AG09309 (cell line): ENCODE measurements at regions not wholly inside any gene's neighbourhood (a gene's known extent, or its start where the extent isn't known, plus 50 kb on each side); places are given as distances from the start of the nearest gene placed in this dataset.

ENCODE experiments used
- DNase-seq: peaks from one replicate; pipeline ENCODE4 v3.0.0-alpha.2; 2010; ENCODE audit warnings: low read depth
- H3K4me3 ChIP-seq: 2 replicates; pipeline ENCODE4 v1.5.1; 2011; ENCODE audit warnings: mild to moderate bottlenecking, low read depth, low read length, moderate library complexity; ENCODE audit not compliant: control insufficient read depth
- CTCF ChIP-seq: IDR thresholded peaks from 2 replicates; pipeline ENCODE4 v1.5.1; 2011; ENCODE audit warnings: mild to moderate bottlenecking, low read depth, low read length, inconsistent platforms; ENCODE audit not compliant: insufficient read depth, control insufficient read depth; ENCODE audit errors: missing control alignments

DNA sequence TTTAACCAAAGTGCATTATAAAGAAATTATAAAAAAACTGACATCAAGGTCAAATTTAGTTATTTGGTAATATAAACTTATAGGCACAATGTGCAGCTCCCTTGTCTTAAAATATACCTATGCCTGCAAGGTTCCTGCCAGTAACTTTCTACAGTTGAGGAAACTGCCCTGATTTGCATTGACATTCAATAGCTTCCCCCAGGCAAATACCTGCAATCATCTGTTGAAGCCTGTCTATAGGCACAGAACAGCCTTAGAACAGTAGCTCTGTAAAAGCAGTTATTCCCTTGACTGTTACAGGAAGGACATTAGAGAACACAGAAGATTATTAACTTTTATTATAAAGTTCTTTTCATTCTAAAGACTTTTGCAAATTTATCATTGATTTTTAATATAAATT, 1239.5 kb downstream of the PCDH9 start:
- TF ChIP-seq CTCF: no peak
- no peak overlapping the region for H3K4me3 ChIP-seq
- DNase-seq: no peak

GRCh38 chr13:65985612-65986011, 1244.5 kb downstream of the PCDH9 start:
- TF ChIP-seq CTCF: no peak
- no peak for DNase-seq

GRCh38 chr13:65977525-65977924, 1252.6 kb downstream of the PCDH9 start:
- DNase-seq: no peak
- no peak for TF ChIP-seq CTCF
- H3K4me3 ChIP-seq: no peak overlapping the region

More at GRCh38 chr13:65985612-65986011, 1244.5 kb downstream of the PCDH9 start:
- no peak overlapping the region for H3K4me3 ChIP-seq

- no peak for TF ChIP-seq CTCF
- DNase-seq: no peak
- no peak overlapping the region for H3K4me3 ChIP-seq
Observed at GRCh38 chr13:65971541-65971940, 1258.6 kb downstream of the PCDH9 start.

GRCh38 chr13:65966991-65967451, 1263.1 kb downstream of the PCDH9 start:
- no peak for DNase-seq
- no peak overlapping the region for H3K4me3 ChIP-seq
- peak; percentile 44 for TF ChIP-seq CTCF

GRCh38 chr13:65965501-65965900, 1264.6 kb downstream of the PCDH9 start:
- DNase-seq: peak; percentile 16
- no peak overlapping the region for H3K4me3 ChIP-seq
- no peak for TF ChIP-seq CTCF

- DNase-seq: no peak
- no peak overlapping the region for H3K4me3 ChIP-seq
- TF ChIP-seq CTCF: no peak
Observed at GRCh38 chr13:65964672-65965071, 1265.5 kb downstream of the PCDH9 start.
